NCI-H2196 (cell line): ENCODE measurements at regions not wholly inside any gene's neighbourhood (a gene's known extent, or its start where the extent isn't known, plus 50 kb on each side); places are given as distances from the start of the nearest gene placed in this dataset.
A peak's percentile ranks its signal among the peaks of the same experiment; 100 is the strongest.
"Not testable (repeated sequence)": the region's sequence is repeated elsewhere in the genome, so short reads cannot be mapped to it uniquely, and the experiment has no call there.

ENCODE experiments used
- DNase-seq: peaks from one replicate; lab custom pipeline; 2025; ENCODE audit not compliant: unreplicated experiment; lab: John Stamatoyannopoulos, UW

GRCh38 chr7:97928844-97929243 lies 56.6 kb upstream of the ASNS start:
- not testable (repeated sequence) for DNase-seq

- peak; percentile 70 for DNase-seq
These were observed 55.9 kb upstream of the ASNS start for GRCh38 chr7:97927790-97928748.
